Activated CD4-positive, alpha-beta memory T cell treated with anti-CD3 and anti-CD28 coated beads for 36 hours (primary cell): ENCODE measurements at regions not wholly inside any gene's neighbourhood (a gene's known extent, or its start where the extent isn't known, plus 50 kb on each side); places are given as distances from the start of the nearest gene placed in this dataset.

Experiments
- CTCF ChIA-PET: fragments of 350-600 bp; sonication (Branson Sonifier 250); formaldehyde crosslinking; loops from one replicate; lab custom pipeline; 2021; ENCODE audit warnings: antibody characterized with exemption, inconsistent platforms; lab: Charles Lee
- POLR2A ChIA-PET: fragments of 350-600 bp; sonication (Branson Sonifier 250); formaldehyde crosslinking; loops from one replicate; lab custom pipeline; 2021; ENCODE audit warnings: antibody characterized with exemption; lab: Charles Lee
- DNase-seq: peaks from one replicate; pipeline ENCODE4 v3.0.0-alpha.2; 2020
- H3K27ac Mint-ChIP-seq: one replicate; pipeline ENCODE4 v1.8.0; 2021; ENCODE audit warnings: mixed read lengths
- H3K27me3 Mint-ChIP-seq: one replicate; pipeline ENCODE4 v1.8.0; 2021; ENCODE audit warnings: mixed read lengths
- H3K36me3 Mint-ChIP-seq: one replicate; pipeline ENCODE4 v1.8.0; 2021; ENCODE audit warnings: mixed read lengths
- H3K4me1 Mint-ChIP-seq: one replicate; pipeline ENCODE4 v1.8.0; 2021; ENCODE audit warnings: low read depth, mixed read lengths
- H3K4me3 Mint-ChIP-seq: one replicate; pipeline ENCODE4 v1.8.0; 2021; ENCODE audit warnings: mild to moderate bottlenecking, mixed read lengths
- H3K9me3 Mint-ChIP-seq: one replicate; pipeline ENCODE4 v1.8.0; 2021; ENCODE audit warnings: mixed read lengths
- intact Hi-C: fragments of 100-400 bp; cut with micrococcal nuclease; formaldehyde crosslinking; loops from one replicate; pipeline ENCODE4 v1.15.1; 2023

DNA sequence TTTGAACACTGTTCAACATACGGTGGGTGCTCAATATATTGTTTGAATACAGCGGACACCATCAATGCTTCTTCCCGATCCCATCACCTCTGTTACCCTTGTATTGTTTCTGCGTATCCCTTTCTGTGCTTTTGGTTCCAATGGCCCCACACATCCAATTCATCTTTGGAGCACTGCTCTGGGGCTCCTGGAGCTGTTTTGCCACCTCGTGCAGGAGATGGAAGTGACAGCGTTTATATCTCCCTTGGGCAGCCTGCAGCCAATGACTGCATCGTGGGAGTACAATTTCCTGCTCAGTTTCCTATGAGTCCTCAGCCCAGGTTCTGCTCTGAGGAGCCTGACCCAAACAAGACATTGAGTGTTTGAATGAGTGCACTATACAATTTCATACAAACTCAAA lies 50.2 kb upstream of the PIK3CG start:
- Mint-ChIP-seq H3K27ac (no peak overlapping the region), H3K9me3 (no peaks in the 10 kb centered on the region), H3K4me1 (no peaks in the 10 kb centered on the region), H3K36me3 (no peaks in the 10 kb centered on the region), H3K4me3 (no peak overlapping the region), H3K27me3 (no peaks in the 10 kb centered on the region)
- CTCF ChIA-PET, result no interaction called here
- intact Hi-C loops, result no loop called here
- POLR2A ChIA-PET, result no interaction called here
- DNase-seq, result no peak
